Lower lobe of right lung (tissue), 2 donors: ENCODE measurements at regions not wholly inside any gene's neighbourhood (a gene's known extent, or its start where the extent isn't known, plus 50 kb on each side); places are given as distances from the start of the nearest gene placed in this dataset.
"Not testable (repeated sequence)": the region's sequence is repeated elsewhere in the genome, so short reads cannot be mapped to it uniquely, and the experiment has no call there.

Source experiments
- ATAC-seq, 2 donors: fragments of 200-7000 bp; cut with Tn5 transposase; one replicate each; pipeline ENCODE4 v1.9.1; 2020 to 2022; ENCODE audit warnings: mild to moderate bottlenecking in 2 of 2, moderate library complexity in 2 of 2
- DNase-seq: peaks from one replicate; pipeline ENCODE4 v3.0.0-alpha.2; 2020
- H3K27ac ChIP-seq: fragments of 200-600 bp; one replicate; pipeline ENCODE4 v1.8.0; 2022
- H3K27me3 ChIP-seq: fragments of 200-600 bp; one replicate; pipeline ENCODE4 v1.8.0; 2022; ENCODE audit warnings: low read depth
- H3K36me3 ChIP-seq: fragments of 200-600 bp; one replicate; pipeline ENCODE4 v1.8.0; 2022; ENCODE audit warnings: mild to moderate bottlenecking
- H3K4me1 ChIP-seq: fragments of 200-600 bp; one replicate; pipeline ENCODE4 v1.8.0; 2022
- H3K4me3 ChIP-seq: fragments of 200-600 bp; one replicate; pipeline ENCODE4 v1.8.0; 2022; ENCODE audit warnings: mild to moderate bottlenecking
- H3K9me3 ChIP-seq: fragments of 200-600 bp; one replicate; pipeline ENCODE4 v1.8.0; 2022
- intact Hi-C: fragments of 100-400 bp; cut with DNase I; formaldehyde crosslinking; loops from one replicate; pipeline ENCODE4 v1.11.0; 2022
- TF ChIP-seq, protein P1 (sequence below): fragments of 200-600 bp; IDR thresholded peaks from one replicate; pipeline ENCODE4 v1.8.0; 2022; ENCODE audit warnings: antibody characterized with exemption, mild to moderate bottlenecking
- donor health status: DM: no; HTN: yes; CAD: no; lungs with severe emphysema.

GRCh38 chr2:102871707-102872106 is 109.9 kb downstream of the TMEM182 start:
- no peaks in the 10 kb centered on the region for H3K27me3 ChIP-seq
- TF ChIP-seq, protein P1, sequence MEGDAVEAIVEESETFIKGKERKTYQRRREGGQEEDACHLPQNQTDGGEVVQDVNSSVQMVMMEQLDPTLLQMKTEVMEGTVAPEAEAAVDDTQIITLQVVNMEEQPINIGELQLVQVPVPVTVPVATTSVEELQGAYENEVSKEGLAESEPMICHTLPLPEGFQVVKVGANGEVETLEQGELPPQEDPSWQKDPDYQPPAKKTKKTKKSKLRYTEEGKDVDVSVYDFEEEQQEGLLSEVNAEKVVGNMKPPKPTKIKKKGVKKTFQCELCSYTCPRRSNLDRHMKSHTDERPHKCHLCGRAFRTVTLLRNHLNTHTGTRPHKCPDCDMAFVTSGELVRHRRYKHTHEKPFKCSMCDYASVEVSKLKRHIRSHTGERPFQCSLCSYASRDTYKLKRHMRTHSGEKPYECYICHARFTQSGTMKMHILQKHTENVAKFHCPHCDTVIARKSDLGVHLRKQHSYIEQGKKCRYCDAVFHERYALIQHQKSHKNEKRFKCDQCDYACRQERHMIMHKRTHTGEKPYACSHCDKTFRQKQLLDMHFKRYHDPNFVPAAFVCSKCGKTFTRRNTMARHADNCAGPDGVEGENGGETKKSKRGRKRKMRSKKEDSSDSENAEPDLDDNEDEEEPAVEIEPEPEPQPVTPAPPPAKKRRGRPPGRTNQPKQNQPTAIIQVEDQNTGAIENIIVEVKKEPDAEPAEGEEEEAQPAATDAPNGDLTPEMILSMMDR = no peak
- H3K27ac ChIP-seq = no peak overlapping the region
- H3K36me3 ChIP-seq = no peaks in the 10 kb centered on the region
- H3K4me1 ChIP-seq = no peaks in the 10 kb centered on the region
- ATAC-seq (no peak), DNase-seq (no peak)
- H3K9me3 ChIP-seq = no peaks in the 10 kb centered on the region
- H3K4me3 ChIP-seq = no peak overlapping the region
- intact Hi-C loops = no loop called here

- intact Hi-C loops = no loop called here
- no peaks in the 10 kb centered on the region for H3K9me3 ChIP-seq
- no peak overlapping the region for H3K4me3 ChIP-seq
- no peak overlapping the region for H3K27ac ChIP-seq
- ATAC-seq (no peak), DNase-seq (no peak)
- TF ChIP-seq, protein P1 = no peak
- H3K4me1 ChIP-seq = no peaks in the 10 kb centered on the region
- H3K27me3 ChIP-seq = no peaks in the 10 kb centered on the region
- H3K36me3 ChIP-seq = no peaks in the 10 kb centered on the region
Observed at GRCh38 chr2:102872388-102872787, 110.6 kb downstream of the TMEM182 start.

DNA sequence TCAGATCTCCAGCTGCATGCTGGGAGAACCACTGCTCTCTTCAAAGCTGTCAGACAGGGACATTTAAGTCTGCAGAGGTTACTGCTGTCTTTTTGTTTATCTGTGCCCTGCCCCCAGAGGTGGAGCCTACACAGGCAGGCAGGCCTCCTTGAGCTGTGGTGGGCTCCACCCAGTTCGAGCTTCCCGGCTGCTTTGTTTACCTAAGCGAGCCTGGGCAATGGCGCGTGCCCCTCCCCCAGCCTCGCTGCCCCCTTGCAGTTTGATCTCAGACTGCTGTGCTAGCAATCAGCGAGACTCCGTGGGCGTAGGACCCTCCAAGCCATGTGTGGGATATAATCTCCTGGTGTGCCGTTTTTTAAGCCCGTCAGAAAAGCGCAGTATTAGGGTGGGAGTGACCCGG is 117.7 kb downstream of the TMEM182 start:
- H3K27ac ChIP-seq, H3K4me1 ChIP-seq, H3K36me3 ChIP-seq, ATAC-seq, H3K27me3 ChIP-seq, intact Hi-C loops, H3K4me3 ChIP-seq, DNase-seq, H3K9me3 ChIP-seq: not testable (repeated sequence)

DNA sequence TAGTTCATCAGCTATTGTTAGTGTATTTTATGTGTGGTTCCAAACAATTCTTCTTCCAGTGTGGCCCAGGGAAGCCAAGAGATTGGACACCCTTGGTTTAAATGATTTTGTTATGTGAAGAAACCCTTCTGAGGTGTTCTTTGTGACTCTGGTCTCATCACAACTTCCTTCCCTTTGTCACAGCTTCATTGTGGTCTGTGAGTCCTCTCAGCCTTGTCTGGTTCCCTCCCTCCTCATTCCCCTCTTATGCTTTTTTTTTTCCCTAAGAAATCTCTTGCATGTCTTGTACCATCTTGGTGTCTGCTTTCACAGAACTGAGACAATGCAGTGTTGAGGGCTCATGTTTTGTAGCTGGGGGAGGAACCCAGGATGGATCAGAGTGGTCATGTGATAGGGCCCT is 118.9 kb downstream of the TMEM182 start:
- no peak overlapping the region for H3K27ac ChIP-seq
- no peak for ATAC-seq

DNA sequence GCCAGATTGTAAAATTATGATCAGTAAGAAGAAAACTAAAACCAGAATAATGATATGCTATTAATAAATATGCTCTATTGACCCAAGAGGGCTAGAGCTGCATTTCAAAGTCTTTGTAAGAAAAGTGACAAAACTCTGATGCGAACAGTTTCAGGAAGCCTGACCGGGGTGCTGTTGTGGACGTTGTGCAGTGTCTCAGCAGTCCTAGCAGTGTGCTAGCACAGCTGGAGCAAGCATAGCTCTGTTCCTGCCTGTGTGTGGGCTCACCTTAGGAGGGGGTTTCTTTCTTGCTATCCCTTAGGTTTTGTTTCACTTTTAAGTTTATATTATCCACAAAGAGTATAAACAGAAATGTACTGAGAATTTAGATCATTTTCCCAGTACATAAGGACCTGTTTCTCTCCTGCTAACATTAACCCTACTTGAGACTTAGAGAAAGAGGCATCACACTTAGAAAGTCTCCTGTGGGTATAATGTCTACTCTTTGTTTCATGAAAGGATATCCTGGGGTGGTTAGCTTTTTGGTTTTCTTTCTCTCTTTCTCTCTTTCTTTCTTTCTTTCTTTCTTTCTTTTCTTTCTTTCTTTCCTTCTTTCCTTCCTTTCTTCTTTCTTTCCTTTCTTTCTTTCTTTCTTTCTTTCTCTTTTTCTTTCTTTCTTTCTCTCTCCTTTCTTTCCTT is 124.5 kb downstream of the TMEM182 start:
- Histone ChIP-seq H3K27me3 (no peaks in the 10 kb centered on the region), H3K36me3 (no peaks in the 10 kb centered on the region), H3K4me1 (no peaks in the 10 kb centered on the region), H3K9me3 (no peaks in the 10 kb centered on the region), H3K4me3 (no peak overlapping the region), H3K27ac (no peak overlapping the region)
- TF ChIP-seq, protein P1 = no peak
- ATAC-seq = no peak
- intact Hi-C loops = no loop called here
- DNase-seq = no peak

More for the DNA sequence above, 118.9 kb downstream of the TMEM182 start:
- intact Hi-C loops = no loop called here
- no peaks in the 10 kb centered on the region for H3K4me1 ChIP-seq
- DNase-seq = no peak
- H3K36me3 ChIP-seq = no peaks in the 10 kb centered on the region
- no peaks in the 10 kb centered on the region for H3K9me3 ChIP-seq
- H3K27me3 ChIP-seq = no peaks in the 10 kb centered on the region
- TF ChIP-seq, protein P1 = no peak
- H3K4me3 ChIP-seq = no peak overlapping the region

DNA sequence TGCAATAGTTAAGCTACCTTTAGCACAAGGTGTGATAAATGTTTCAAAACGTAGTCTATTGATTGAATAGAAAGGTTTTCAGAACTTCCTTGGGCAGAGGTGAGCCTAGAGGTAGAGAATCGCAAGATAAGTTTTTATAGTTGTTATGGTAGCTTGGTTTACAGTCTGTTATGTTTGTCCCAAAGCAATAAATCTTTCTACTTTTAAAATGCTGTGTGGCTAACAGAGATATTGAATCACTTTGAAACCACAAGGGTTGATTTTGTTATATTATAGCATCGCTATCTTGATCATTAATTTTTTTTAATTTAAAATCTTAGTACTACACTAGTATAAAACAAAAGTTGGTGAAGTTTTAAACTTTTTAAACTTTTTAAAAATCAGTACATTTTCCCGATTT is 126.7 kb downstream of the TMEM182 start:
- intact Hi-C loops = no loop called here
- Histone ChIP-seq H3K36me3 (no peaks in the 10 kb centered on the region), H3K27ac (no peak overlapping the region), H3K4me1 (no peaks in the 10 kb centered on the region), H3K4me3 (no peak overlapping the region), H3K9me3 (no peaks in the 10 kb centered on the region), H3K27me3 (no peaks in the 10 kb centered on the region)
- TF ChIP-seq, protein P1 = no peak
- no peak for ATAC-seq
- no peak for DNase-seq
